Activated naive CD4-positive, alpha-beta T cell treated with anti-CD3 and anti-CD28 coated beads, Interleukin-2, amount 10 ng/mL, durations not matched to agents 7 days and 5 days (primary cell): ENCODE measurements at regions not wholly inside any gene's neighbourhood (a gene's known extent, or its start where the extent isn't known, plus 50 kb on each side); places are given as distances from the start of the nearest gene placed in this dataset.
"Not testable (repeated sequence)": the region's sequence is repeated elsewhere in the genome, so short reads cannot be mapped to it uniquely, and the experiment has no call there.

ENCODE experiments used
- CTCF ChIA-PET: fragments of 350-600 bp; sonication (Branson Sonifier 250); formaldehyde crosslinking; loops from one replicate; lab custom pipeline; 2021; ENCODE audit warnings: antibody characterized with exemption; lab: Charles Lee
- DNase-seq: peaks from one replicate; pipeline ENCODE4 v3.0.0-alpha.2; 2020
- H3K27ac Mint-ChIP-seq: one replicate; pipeline ENCODE4 v1.8.0; 2021; ENCODE audit warnings: mild to moderate bottlenecking, moderate library complexity, mixed read lengths
- H3K27me3 Mint-ChIP-seq: one replicate; pipeline ENCODE4 v1.8.0; 2021; ENCODE audit warnings: mild to moderate bottlenecking, mixed read lengths
- H3K36me3 Mint-ChIP-seq: one replicate; pipeline ENCODE4 v1.8.0; 2021; ENCODE audit warnings: mixed read lengths
- H3K4me1 Mint-ChIP-seq: one replicate; pipeline ENCODE4 v1.8.0; 2021; ENCODE audit warnings: mixed read lengths
- H3K4me3 Mint-ChIP-seq: one replicate; pipeline ENCODE4 v1.8.0; 2021; ENCODE audit warnings: mild to moderate bottlenecking, moderate library complexity, mixed read lengths
- H3K9me3 Mint-ChIP-seq: one replicate; pipeline ENCODE4 v1.8.0; 2021; ENCODE audit warnings: mixed read lengths

GRCh38 chr3:159380891-159381290 lies 579.0 kb downstream of the MFSD1 start:
- Mint-ChIP-seq H3K27me3 (no peaks in the 10 kb centered on the region), H3K4me3 (no peak overlapping the region), H3K9me3 (peaks cover 2% of the 10 kb centered on the region), H3K27ac (no peak overlapping the region), H3K4me1 (no peaks in the 10 kb centered on the region), H3K36me3 (no peaks in the 10 kb centered on the region)
- DNase-seq, result no peak
- CTCF ChIA-PET, result interaction anchor here (0.5 kb wide), 1 partner anchor 86 kb away, joined by 3 read pairs; no protein-coding TSS in a partner anchor

GRCh38 chr3:159390656-159391212 lies 588.9 kb downstream of the MFSD1 start:
- Mint-ChIP-seq H3K27ac (no peak overlapping the region), H3K4me3 (no peak overlapping the region), H3K36me3 (no peaks in the 10 kb centered on the region), H3K27me3 (no peaks in the 10 kb centered on the region), H3K4me1 (no peaks in the 10 kb centered on the region), H3K9me3 (peaks cover 11% of the 10 kb centered on the region)
- DNase-seq, result no peak
- CTCF ChIA-PET, result no interaction called here

- H3K27ac Mint-ChIP-seq, result not testable (repeated sequence)
Observed at GRCh38 chr3:159397683-159398082, 591.0 kb upstream of the IL12A start.

GRCh38 chr3:159401069-159401468 lies 587.6 kb upstream of the IL12A start:
- Mint-ChIP-seq H3K27me3 (no peaks in the 10 kb centered on the region), H3K9me3 (peaks cover 6% of the 10 kb centered on the region), H3K4me1 (no peaks in the 10 kb centered on the region), H3K36me3 (no peaks in the 10 kb centered on the region), H3K27ac (no peak overlapping the region), H3K4me3 (no peak overlapping the region)
- CTCF ChIA-PET, result no interaction called here
- no peak for DNase-seq

More at GRCh38 chr3:159397683-159398082, 591.0 kb upstream of the IL12A start:
- H3K9me3 Mint-ChIP-seq, H3K4me1 Mint-ChIP-seq, DNase-seq, H3K36me3 Mint-ChIP-seq, H3K4me3 Mint-ChIP-seq, CTCF ChIA-PET, H3K27me3 Mint-ChIP-seq: not testable (repeated sequence)

- H3K27ac Mint-ChIP-seq, DNase-seq, H3K4me3 Mint-ChIP-seq, H3K27me3 Mint-ChIP-seq, H3K36me3 Mint-ChIP-seq, CTCF ChIA-PET, H3K4me1 Mint-ChIP-seq: not testable (repeated sequence)
- H3K9me3 Mint-ChIP-seq, result peaks cover 23% of the 10 kb centered on the region
Observed at GRCh38 chr3:159409711-159410110, 578.9 kb upstream of the IL12A start.

GRCh38 chr3:159413319-159413718 lies 575.3 kb upstream of the IL12A start:
- H3K36me3 Mint-ChIP-seq, result no peaks in the 10 kb centered on the region
- no peaks in the 10 kb centered on the region for H3K27me3 Mint-ChIP-seq
- no peak for DNase-seq
- peaks cover 17% of the 10 kb centered on the region for H3K9me3 Mint-ChIP-seq
- no peak overlapping the region for H3K4me3 Mint-ChIP-seq
- CTCF ChIA-PET, result no interaction called here
- H3K4me1 Mint-ChIP-seq, result no peaks in the 10 kb centered on the region
- H3K27ac Mint-ChIP-seq, result no peak overlapping the region

GRCh38 chr3:159416856-159417255 lies 571.8 kb upstream of the IL12A start:
- H3K4me3 Mint-ChIP-seq, result no peak overlapping the region
- no peaks in the 10 kb centered on the region for H3K4me1 Mint-ChIP-seq
- no peak for DNase-seq
- H3K9me3 Mint-ChIP-seq, result peaks cover 1% of the 10 kb centered on the region
- H3K27me3 Mint-ChIP-seq, result no peaks in the 10 kb centered on the region
- CTCF ChIA-PET, result no interaction called here
- no peaks in the 10 kb centered on the region for H3K36me3 Mint-ChIP-seq
- no peak overlapping the region for H3K27ac Mint-ChIP-seq

GRCh38 chr3:159417761-159418160 lies 570.9 kb upstream of the IL12A start:
- CTCF ChIA-PET, result no interaction called here
- no peak for DNase-seq
- Mint-ChIP-seq H3K27me3 (no peaks in the 10 kb centered on the region), H3K36me3 (no peaks in the 10 kb centered on the region), H3K27ac (no peak overlapping the region), H3K4me1 (no peaks in the 10 kb centered on the region), H3K4me3 (no peak overlapping the region), H3K9me3 (peaks cover 1% of the 10 kb centered on the region)

GRCh38 chr3:159418571-159419526 lies 569.8 kb upstream of the IL12A start:
- no peak for DNase-seq
- Mint-ChIP-seq H3K4me1 (no peaks in the 10 kb centered on the region), H3K9me3 (peaks cover 1% of the 10 kb centered on the region), H3K36me3 (no peaks in the 10 kb centered on the region), H3K27ac (no peak overlapping the region), H3K4me3 (no peak overlapping the region), H3K27me3 (no peaks in the 10 kb centered on the region)
- CTCF ChIA-PET, result no interaction called here

GRCh38 chr3:159429702-159430101 lies 558.9 kb upstream of the IL12A start:
- H3K36me3 Mint-ChIP-seq, result no peaks in the 10 kb centered on the region
- H3K4me1 Mint-ChIP-seq, result no peaks in the 10 kb centered on the region
- H3K27me3 Mint-ChIP-seq, result no peaks in the 10 kb centered on the region
- DNase-seq, result no peak
- CTCF ChIA-PET, result no interaction called here
- H3K4me3 Mint-ChIP-seq, result no peak overlapping the region
- no peak overlapping the region for H3K27ac Mint-ChIP-seq
- peaks cover 3% of the 10 kb centered on the region for H3K9me3 Mint-ChIP-seq

- Mint-ChIP-seq H3K9me3 (peaks cover 3% of the 10 kb centered on the region), H3K36me3 (no peaks in the 10 kb centered on the region), H3K27ac (no peak overlapping the region), H3K27me3 (no peaks in the 10 kb centered on the region), H3K4me3 (no peak overlapping the region), H3K4me1 (no peaks in the 10 kb centered on the region)
- DNase-seq, result no peak
- CTCF ChIA-PET, result no interaction called here
Observed at GRCh38 chr3:159432682-159433340, 555.8 kb upstream of the IL12A start.

GRCh38 chr3:159439346-159439745 lies 549.3 kb upstream of the IL12A start:
- H3K27ac Mint-ChIP-seq, result no peak overlapping the region
- H3K36me3 Mint-ChIP-seq, result no peaks in the 10 kb centered on the region
- CTCF ChIA-PET, result no interaction called here
- no peaks in the 10 kb centered on the region for H3K9me3 Mint-ChIP-seq
- no peaks in the 10 kb centered on the region for H3K27me3 Mint-ChIP-seq
- DNase-seq, result no peak
- H3K4me1 Mint-ChIP-seq, result no peaks in the 10 kb centered on the region
- H3K4me3 Mint-ChIP-seq, result no peak overlapping the region

GRCh38 chr3:159441279-159441678 lies 547.4 kb upstream of the IL12A start:
- Mint-ChIP-seq H3K27me3 (no peaks in the 10 kb centered on the region), H3K27ac (no peak overlapping the region), H3K36me3 (no peaks in the 10 kb centered on the region), H3K4me3 (no peak overlapping the region), H3K9me3 (peaks cover 3% of the 10 kb centered on the region), H3K4me1 (no peaks in the 10 kb centered on the region)
- CTCF ChIA-PET, result no interaction called here
- no peak for DNase-seq

GRCh38 chr3:159443266-159443665 lies 545.4 kb upstream of the IL12A start:
- H3K4me1 Mint-ChIP-seq, result no peaks in the 10 kb centered on the region
- H3K9me3 Mint-ChIP-seq, result peaks cover 3% of the 10 kb centered on the region
- no peaks in the 10 kb centered on the region for H3K27me3 Mint-ChIP-seq
- no peak overlapping the region for H3K27ac Mint-ChIP-seq
- CTCF ChIA-PET, result no interaction called here
- no peak overlapping the region for H3K4me3 Mint-ChIP-seq
- H3K36me3 Mint-ChIP-seq, result no peaks in the 10 kb centered on the region
- DNase-seq, result no peak
